GM12878 (cell line): ENCODE measurements at regions not wholly inside any gene's neighbourhood (a gene's known extent, or its start where the extent isn't known, plus 50 kb on each side); places are given as distances from the start of the nearest gene placed in this dataset.

Experiments used
- ATAC-seq: fragments of 200-7000 bp; cut with Tn5 transposase; 3 replicates; pipeline ENCODE4 v1.9.1; 2020; ENCODE audit warnings: mild to moderate bottlenecking, moderate library complexity
- BruUV-seq: library from RNA; stranded (reverse); fragments of 400-500 nt; replicated peaks from 2 replicates; lab custom pipeline; 2021; lab: Mats Ljungman, UMichigan
- CTCF ChIA-PET: fragments of 300-600 bp; sonication (Branson Sonifier 250); formaldehyde crosslinking; extraction: SDS; loops from one replicate; lab custom pipeline; 2021; ENCODE audit warnings: inconsistent platforms; lab: Yijun Ruan, JAX
- POLR2A ChIA-PET: fragments of 350-600 bp; formaldehyde crosslinking; extraction: SDS; loops from one replicate; lab custom pipeline; 2021; ENCODE audit warnings: inconsistent platforms; lab: Charles Lee
- RAD21 ChIA-PET: fragments of 300-600 bp; sonication (Branson Sonifier 250); formaldehyde crosslinking; loops from one replicate; lab custom pipeline; 2023; ENCODE audit warnings: antibody characterized with exemption; ENCODE audit not compliant: unreplicated experiment; lab: Charles Lee
- SMC1A ChIA-PET: fragments of 300-600 bp; sonication (Branson Sonifier 250); formaldehyde crosslinking; loops from one replicate; lab custom pipeline; 2023; ENCODE audit not compliant: unreplicated experiment, uncharacterized antibody; lab: Charles Lee
- DNase-seq: peaks from one replicate; pipeline ENCODE4 v3.0.0-alpha.2; 2011; ENCODE audit warnings: low read depth, low spot score
- FAIRE-seq: peaks from 3 replicates; lab custom pipeline; 2011; peaks lifted over from hg19 to GRCh38; lab: Jason Lieb, UNC
- H2AFZ ChIP-seq: 2 replicates; pipeline ENCODE4 v1.6.0; 2011; ENCODE audit warnings: low read depth, low read length, control low read depth; ENCODE audit not compliant: control insufficient read depth
- H3K27ac ChIP-seq: 2 replicates; pipeline ENCODE4 v1.5.1; 2011; ENCODE audit warnings: control low read depth; ENCODE audit not compliant: control insufficient read depth, insufficient read depth
- H3K27me3 ChIP-seq, 2 experiments: replicated peaks in 1 of 2; 2 replicates each; pipeline versions ENCODE4 v1.6.0 to v1.6.1; 2011; ENCODE audit warnings: low read length in 1 of 2; ENCODE audit not compliant: control insufficient read depth in 2 of 2, insufficient read depth in 2 of 2
- H3K36me3 ChIP-seq, 2 experiments: 2 replicates each; pipeline ENCODE4 v1.5.1; 2011; ENCODE audit warnings: low read length in 1 of 2; ENCODE audit not compliant: control insufficient read depth in 2 of 2, insufficient read depth in 2 of 2
- H3K4me1 ChIP-seq: 2 replicates; pipeline ENCODE4 v1.6.1; 2011; ENCODE audit warnings: mild to moderate bottlenecking, low read length, moderate library complexity, mixed read lengths; ENCODE audit not compliant: control insufficient read depth, insufficient read depth
- H3K4me2 ChIP-seq: 2 replicates; pipeline ENCODE4 v1.6.0; 2011; ENCODE audit warnings: control low read depth; ENCODE audit not compliant: control insufficient read depth, insufficient read depth
- H3K4me3 ChIP-seq: fragments of 200-600 bp; sonication (generic); 2 replicates; pipeline ENCODE4 v1.5.1; 2016
- H3K79me2 ChIP-seq: 2 replicates; pipeline ENCODE4 v1.6.0; 2011; ENCODE audit warnings: low read length; ENCODE audit not compliant: control insufficient read depth, insufficient read depth
- H3K9ac ChIP-seq: 2 replicates; pipeline ENCODE4 v1.8.0; 2011; ENCODE audit warnings: low read length, control low read depth, mixed read lengths; ENCODE audit not compliant: control insufficient read depth, insufficient read depth
- H3K9me3 ChIP-seq: replicated peaks from 3 replicates; pipeline ENCODE4 v1.5.1; 2011; ENCODE audit warnings: mild to moderate bottlenecking, low read length; ENCODE audit not compliant: control insufficient read depth, insufficient read depth
- H4K20me1 ChIP-seq: 2 replicates; pipeline ENCODE4 v1.6.0; 2011; ENCODE audit not compliant: control insufficient read depth, insufficient read depth
- BCL3 ChIP-seq: IDR thresholded peaks from 2 replicates; pipeline ENCODE4 v1.6.1; 2011; ENCODE audit warnings: borderline replicate concordance, low read depth, mild to moderate bottlenecking, moderate library complexity, low read length; ENCODE audit not compliant: insufficient read depth, poor library complexity, severe bottlenecking
- CHD2 ChIP-seq: IDR thresholded peaks from 2 replicates; pipeline ENCODE4 v1.6.1; 2011; ENCODE audit warnings: low read depth, low read length, improper control_type of control experiment, borderline replicate concordance
- HDGF ChIP-seq: fragments of 450-650 bp; IDR thresholded peaks from 2 replicates; pipeline ENCODE4 v1.6.1; 2016; ENCODE audit warnings: antibody characterized with exemption
- JUNB ChIP-seq: IDR thresholded peaks from 2 replicates; pipeline ENCODE4 v1.6.1; 2016; ENCODE audit warnings: antibody characterized with exemption, mild to moderate bottlenecking
- NR2C2 ChIP-seq: IDR thresholded peaks from 2 replicates; pipeline ENCODE4 v1.6.1; 2011; ENCODE audit warnings: borderline replicate concordance, low read depth; ENCODE audit not compliant: control insufficient read depth, insufficient read length
- SIN3A ChIP-seq: IDR thresholded peaks from 2 replicates; pipeline ENCODE4 v1.6.1; 2012; ENCODE audit warnings: low read depth, low read length, improper control_type of control experiment
- WGBS: methylation state at CpG from one replicate; pipeline ENCODE4 v1.1.6; 2016; ENCODE audit warnings: low lambda C conversion rate; ENCODE audit not compliant: insufficient replicate concordance, insufficient coverage; ENCODE audit errors: missing lambda C conversion rate; 5-methylcytosine and 5-hydroxymethylcytosine counted together
- in situ Hi-C: fragments of 300-500 bp; cut with MboI; formaldehyde crosslinking; loops from 9 replicates; pipeline ENCODE4 v1.14.3; 2018; ENCODE audit warnings: mixed read lengths
- intact Hi-C: fragments of 100-400 bp; cut with micrococcal nuclease; formaldehyde crosslinking; loops from one replicate; pipeline ENCODE4 v1.14.2; 2022; ENCODE audit not compliant: unreplicated experiment

- in situ Hi-C loops (no loop called here), intact Hi-C loops (no loop called here)
- BruUV-seq: no TSS peak
- ATAC-seq (no peak), FAIRE-seq (no peak), DNase-seq (no peak)
- RAD21 ChIA-PET: no interaction called here
- no peaks in the 10 kb centered on the region for H3K27me3 ChIP-seq
- H4K20me1 ChIP-seq: no peaks in the 10 kb centered on the region
- H3K36me3 ChIP-seq: no peaks in the 10 kb centered on the region
- no peak overlapping the region for H3K4me2 ChIP-seq
- 75% methylated on average over 12 of the region's 12 CpGs for WGBS
- H3K4me1 ChIP-seq: peaks cover 8% of the 10 kb centered on the region
- CTCF ChIA-PET: interaction anchor here (0.5 to 1.3 kb wide), 4 partner anchors 13 to 687 kb away, joined by 3 to 4 read pairs (median 3); no protein-coding TSS in a partner anchor
- TF ChIP-seq HDGF (no peak), BCL3 (peak; percentile 29)
- no peak overlapping the region for H3K27ac ChIP-seq
- SMC1A ChIA-PET: interaction anchor here (0.9 to 1.0 kb wide), 2 partner anchors 25 to 63 kb away, joined by 3 to 4 read pairs; no protein-coding TSS in a partner anchor
- POLR2A ChIA-PET: interaction anchor here (0.6 kb wide), 1 partner anchor 636 kb away, joined by 4 read pairs; no protein-coding TSS in a partner anchor
- H3K79me2 ChIP-seq: no peaks in the 10 kb centered on the region
- no peak overlapping the region for H3K9ac ChIP-seq
- H3K9me3 ChIP-seq: no peaks in the 10 kb centered on the region
- H2AFZ ChIP-seq: no peak overlapping the region
- H3K4me3 ChIP-seq: no peak overlapping the region
These were observed 54.3 kb upstream of the TARBP1 start for GRCh38 chr1:234533034-234533891.

GRCh38 chr1:234532503-234532922 lies 53.5 kb upstream of the TARBP1 start:
- no peak overlapping the region for H3K4me3 ChIP-seq
- intact Hi-C loops: no loop called here
- H3K79me2 ChIP-seq: no peaks in the 10 kb centered on the region
- in situ Hi-C loops: no loop called here
- SMC1A ChIA-PET: interaction anchor here (1.0 kb wide), 1 partner anchor 24 kb away, joined by 3 read pairs; no protein-coding TSS in a partner anchor
- H3K4me2 ChIP-seq: no peak overlapping the region
- H3K9me3 ChIP-seq: no peaks in the 10 kb centered on the region
- no peak overlapping the region for H3K27ac ChIP-seq
- no peaks in the 10 kb centered on the region for H3K36me3 ChIP-seq
- BruUV-seq: no TSS peak
- H4K20me1 ChIP-seq: no peaks in the 10 kb centered on the region
- H2AFZ ChIP-seq: no peak overlapping the region
- TF ChIP-seq CHD2: no peak
- no peak for TF ChIP-seq JUNB
- no peak for TF ChIP-seq SIN3A
- TF ChIP-seq NR2C2: no peak
- TF ChIP-seq, all 136 proteins: peak for 0
- FAIRE-seq (no peak), ATAC-seq (no peak), DNase-seq (no peak)
- ChIA-PET CTCF (interaction anchor here (0.5 kb wide), 1 partner anchor 688 kb away, joined by 4 read pairs; no protein-coding TSS in a partner anchor), POLR2A (interaction anchor here (0.6 kb wide), 1 partner anchor 636 kb away, joined by 4 read pairs; no protein-coding TSS in a partner anchor), RAD21 (no interaction called here)
- H3K27me3 ChIP-seq: no peaks in the 10 kb centered on the region
- H3K9ac ChIP-seq: no peak overlapping the region
- H3K4me1 ChIP-seq: peaks cover 8% of the 10 kb centered on the region
- WGBS: 53% methylated on average over 7 of the region's 7 CpGs
